Hematopoietic multipotent progenitor cell (in vitro differentiated cells): ENCODE measurements at regions not wholly inside any gene's neighbourhood (a gene's known extent, or its start where the extent isn't known, plus 50 kb on each side); places are given as distances from the start of the nearest gene placed in this dataset.
"Not testable (repeated sequence)": the region's sequence is repeated elsewhere in the genome, so short reads cannot be mapped to it uniquely, and the experiment has no call there.

ENCODE experiments used
- DNase-seq, 3 donors: peaks; one replicate each; pipeline ENCODE4 v3.0.0-alpha.2; 2011 to 2015; ENCODE audit warnings: low read depth in 2 of 3, low spot score in 2 of 3

DNA sequence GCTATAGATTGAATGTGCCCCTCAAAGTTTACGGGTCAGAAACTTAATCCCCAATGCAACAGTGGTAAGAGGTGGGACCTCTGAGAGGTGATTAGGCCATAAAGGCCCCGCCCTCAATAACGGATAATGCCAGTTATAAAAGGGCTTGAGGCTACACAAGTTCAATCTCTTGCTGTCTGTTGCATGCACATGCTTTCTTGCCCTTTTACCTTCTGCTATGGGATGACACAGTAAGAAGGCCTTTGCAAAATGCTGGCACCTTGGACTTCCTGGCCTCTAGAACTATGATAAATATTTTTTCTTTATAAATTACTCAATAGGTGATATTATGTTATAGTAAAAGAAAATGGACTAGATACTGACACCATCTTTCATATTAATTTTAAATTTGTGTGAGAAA, 806.1 kb downstream of the TENT5A start:
- DNase-seq, result no peak

DNA sequence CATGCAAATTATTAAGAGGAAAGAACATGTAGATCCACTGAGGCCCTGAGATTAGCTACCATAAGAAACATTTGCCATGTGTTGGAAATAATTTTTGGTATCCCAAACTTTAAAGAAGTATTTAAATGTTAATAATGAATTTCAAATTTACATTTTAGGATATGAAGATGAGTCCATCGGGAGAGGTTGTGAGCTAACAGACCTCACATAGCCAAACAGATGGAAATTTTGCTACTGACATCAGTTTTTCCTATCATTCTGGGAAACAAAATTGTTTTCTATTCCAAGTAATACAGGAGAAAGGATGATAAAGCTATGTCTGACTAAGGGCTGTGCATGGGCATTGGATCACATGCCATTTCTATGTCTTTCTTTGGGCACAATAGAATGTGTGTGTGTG, 809.6 kb downstream of the TENT5A start:
- DNase-seq, result no peak

- DNase-seq, result no peak
Observed at GRCh38 chr6:80940976-80941375, 811.5 kb downstream of the TENT5A start.

DNA sequence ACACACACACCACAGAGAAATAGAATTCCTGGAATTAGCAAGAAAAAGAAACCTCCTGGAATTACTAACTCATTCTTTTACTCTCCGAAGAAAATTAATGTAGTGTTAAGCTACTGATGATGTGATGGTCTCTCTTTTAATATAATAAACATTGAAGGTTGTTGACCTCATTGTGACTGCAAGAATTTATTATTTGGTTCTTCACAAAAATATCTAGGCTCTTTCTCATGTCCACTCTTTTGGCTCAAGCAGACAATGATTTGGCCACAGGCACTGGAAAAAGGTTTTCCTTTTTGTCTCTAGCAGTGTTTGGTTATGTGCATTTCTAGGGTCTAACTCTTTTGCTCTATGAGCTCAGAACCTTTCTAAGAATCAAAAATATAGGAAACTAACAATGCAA, 811.9 kb downstream of the TENT5A start:
- DNase-seq, result no peak

DNA sequence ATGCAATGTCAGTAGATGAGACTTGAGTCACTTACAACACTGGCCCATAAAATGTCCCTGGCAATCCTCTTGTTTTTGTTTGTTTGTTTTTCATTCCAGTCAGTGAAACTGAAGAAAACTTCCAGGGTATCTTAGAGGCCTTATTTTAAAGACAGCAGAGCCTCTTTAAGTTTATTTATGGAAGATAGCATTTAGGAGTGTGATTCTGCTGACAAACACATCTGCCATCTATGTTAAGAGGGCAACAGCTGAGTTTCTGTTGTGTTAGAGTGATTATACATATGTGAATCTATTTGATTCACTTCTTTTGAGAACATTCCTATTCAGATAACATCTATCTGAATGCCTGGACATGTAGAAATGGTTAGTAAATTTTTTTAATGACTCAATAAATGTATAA, 812.6 kb downstream of the TENT5A start:
- no peak for DNase-seq

GRCh38 chr6:80939480-80939879, 813.0 kb downstream of the TENT5A start:
- no peak for DNase-seq

GRCh38 chr6:80938131-80938530, 814.4 kb downstream of the TENT5A start:
- no peak for DNase-seq

DNA sequence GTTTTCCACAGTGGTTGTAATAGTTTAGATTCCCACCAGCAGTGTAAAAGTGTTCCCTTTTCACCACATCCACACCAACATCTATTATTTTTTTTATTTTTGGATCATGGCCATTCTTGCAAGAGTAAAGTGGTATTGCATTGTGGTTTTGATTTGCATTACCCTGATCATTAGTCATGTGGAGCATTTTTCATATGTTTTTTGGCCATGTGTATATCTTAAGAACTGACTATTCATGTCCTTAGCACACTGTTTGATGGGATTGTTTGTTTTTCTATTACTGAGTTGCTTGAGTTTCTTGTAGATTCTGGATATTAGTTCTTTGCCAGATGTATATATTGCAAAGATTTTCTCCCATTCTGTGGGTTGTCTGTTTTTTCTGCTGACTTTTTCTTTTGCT, 820.1 kb downstream of the TENT5A start:
- no peak for DNase-seq

- no peak for DNase-seq
Observed at GRCh38 chr6:80930376-80930775, 822.1 kb downstream of the TENT5A start.

DNA sequence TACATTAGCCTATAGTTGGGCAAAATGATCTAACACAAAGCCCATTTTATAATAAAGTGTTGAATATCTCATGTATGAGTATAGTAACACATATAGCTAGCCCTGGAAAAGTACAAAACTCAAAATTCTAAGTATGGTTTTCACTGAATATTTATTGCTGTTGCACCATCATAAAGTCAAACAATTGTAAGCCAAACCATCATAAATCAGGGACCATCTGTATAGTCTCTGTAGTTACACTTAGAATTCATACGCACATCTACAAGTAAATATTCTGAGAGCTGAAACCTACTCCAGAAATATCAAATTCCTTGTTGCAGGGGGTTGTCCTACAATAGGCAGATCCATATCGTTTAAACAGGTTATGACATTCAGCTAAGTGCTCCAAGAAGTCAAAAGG, 817.3 kb downstream of the BCKDHB start:
- no peak for DNase-seq

DNA sequence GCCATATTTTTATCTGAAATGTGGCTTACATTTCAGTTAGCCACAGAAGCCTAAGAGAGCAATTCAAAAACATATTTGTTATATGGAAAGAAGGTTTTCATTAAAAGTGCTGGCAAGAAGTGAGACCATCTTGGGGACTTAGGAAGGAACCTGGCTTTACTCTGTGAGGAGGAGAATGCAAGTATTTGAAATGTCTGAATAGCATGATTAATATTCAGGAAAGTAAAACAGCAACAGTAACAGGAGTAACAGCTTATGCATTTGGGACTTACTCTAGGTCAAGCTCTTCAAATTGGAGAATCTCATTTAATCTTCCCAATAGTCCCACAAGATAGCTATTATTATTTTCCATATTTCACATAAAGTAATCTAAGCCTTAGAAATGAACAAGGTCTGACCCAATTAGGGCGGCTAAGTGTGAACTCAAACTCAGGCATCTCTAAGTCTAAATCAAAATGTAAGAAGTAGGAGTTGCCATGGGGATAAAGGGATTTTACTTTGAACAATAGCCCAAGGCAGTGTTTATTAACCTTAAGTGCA, 816.5 kb downstream of the BCKDHB start:
- DNase-seq, result no peak

GRCh38 chr6:80921861-80922460, 815.5 kb downstream of the BCKDHB start:
- no peak for DNase-seq

DNA sequence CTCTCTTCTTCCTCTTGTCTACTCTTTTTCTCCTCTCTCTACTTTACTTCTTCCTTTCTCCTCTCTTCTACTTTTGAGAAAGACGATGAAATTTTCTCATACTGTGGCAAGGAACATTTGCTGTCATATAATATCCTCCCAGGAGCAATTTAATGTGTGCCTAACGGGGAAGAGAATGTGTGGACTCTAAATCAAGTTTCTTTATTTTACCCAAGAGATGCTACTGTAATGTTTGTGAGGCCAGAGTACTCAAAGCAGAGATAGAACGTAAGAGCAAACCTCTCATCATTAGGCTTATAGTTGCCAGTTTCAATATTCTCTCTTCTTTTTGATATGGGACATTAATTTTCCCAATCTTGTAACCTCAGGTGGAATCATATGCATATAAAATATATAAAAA, 801.4 kb downstream of the BCKDHB start:
- DNase-seq, result no peak

DNA sequence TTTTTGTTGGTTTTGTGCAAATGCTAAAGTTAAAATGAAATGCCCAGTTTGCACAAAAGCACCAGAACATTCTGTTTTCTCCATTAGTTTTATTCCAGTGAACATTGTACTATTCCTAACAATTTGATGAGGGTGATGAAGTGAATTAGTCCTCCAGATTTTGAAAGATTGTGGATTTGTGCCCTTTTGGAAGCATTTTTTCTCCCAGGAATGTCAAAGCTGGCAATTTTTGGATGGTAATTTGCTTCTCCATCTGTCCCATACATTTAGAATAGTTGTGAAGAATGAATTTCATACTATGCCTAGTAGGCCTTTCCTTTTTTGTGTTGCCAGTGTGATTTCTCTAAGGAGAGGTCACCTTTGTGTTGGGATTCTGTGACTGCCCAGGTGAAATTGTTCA, 797.2 kb downstream of the BCKDHB start:
- no peak for DNase-seq

- no peak for DNase-seq
Observed at GRCh38 chr6:80886475-80886874, 780.0 kb downstream of the BCKDHB start.

- DNase-seq, result no peak
Observed at GRCh38 chr6:80872951-80873308, 766.5 kb downstream of the BCKDHB start.

- DNase-seq, result no peak
Observed at GRCh38 chr6:80872199-80872950, 765.9 kb downstream of the BCKDHB start.

DNA sequence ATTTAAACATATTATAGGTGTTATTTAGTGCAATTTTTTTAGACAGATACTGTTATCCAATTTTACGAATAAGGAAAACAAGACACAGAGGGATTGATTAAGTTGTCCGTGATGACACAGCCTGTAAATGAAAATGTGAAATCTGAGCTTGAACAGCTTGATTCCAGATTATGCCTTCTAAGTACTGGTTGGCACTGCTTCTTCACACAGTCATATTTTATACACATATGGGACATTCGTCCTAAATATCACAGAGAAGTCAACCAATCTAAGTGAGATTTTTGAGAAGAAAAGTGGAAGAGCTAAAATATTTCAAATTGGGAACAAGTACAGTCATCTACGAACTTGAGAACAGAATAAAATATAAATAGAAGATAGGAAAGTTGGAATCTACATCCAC, 756.3 kb downstream of the BCKDHB start:
- no peak for DNase-seq

DNA sequence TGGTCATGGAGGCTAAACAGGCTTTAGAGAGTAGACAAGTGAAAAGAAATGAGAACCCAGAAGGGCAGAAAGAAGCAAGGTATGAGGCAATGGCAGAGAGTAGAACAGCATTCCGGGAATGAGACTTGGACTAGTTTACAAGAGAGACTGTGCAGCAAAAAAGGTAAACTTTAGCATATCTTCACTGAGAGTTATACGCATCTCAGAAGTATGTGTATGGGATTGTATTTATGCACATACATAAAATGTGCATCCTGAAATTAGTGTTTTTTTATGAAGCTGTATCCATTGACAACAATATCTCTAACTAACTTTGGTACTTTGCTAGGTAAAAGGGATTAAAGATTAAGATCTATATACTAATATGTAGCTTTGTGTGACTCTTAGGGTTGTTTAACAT, 753.6 kb downstream of the BCKDHB start:
- DNase-seq, result no peak

GRCh38 chr6:80847973-80848372, 741.5 kb downstream of the BCKDHB start:
- DNase-seq, result not testable (repeated sequence)

DNA sequence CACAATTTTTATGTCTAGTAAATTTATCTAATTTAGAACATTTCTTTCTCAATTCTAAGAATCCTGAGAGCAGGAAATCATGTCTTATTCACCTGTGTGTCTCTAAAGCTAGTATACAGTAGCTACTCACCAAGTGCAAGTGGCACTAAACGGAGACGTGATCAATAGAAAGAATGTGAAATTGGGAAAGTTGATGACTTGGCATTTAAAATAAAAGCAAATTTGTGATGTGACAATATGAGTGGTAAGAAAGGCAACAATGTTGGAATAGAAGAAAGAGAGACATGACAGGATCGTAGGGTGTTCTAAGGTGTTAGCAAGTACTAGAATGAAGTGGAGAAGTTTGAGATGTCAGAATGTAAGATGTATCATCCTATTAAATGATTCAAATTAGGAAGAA, 725.9 kb downstream of the BCKDHB start:
- DNase-seq, result no peak

- no peak for DNase-seq
Observed at GRCh38 chr6:80793411-80793810, 686.9 kb downstream of the BCKDHB start.

GRCh38 chr6:80792151-80792550, 685.7 kb downstream of the BCKDHB start:
- DNase-seq, result no peak
